WTC11 (cell line): ENCODE measurements at regions not wholly inside any gene's neighbourhood (a gene's known extent, or its start where the extent isn't known, plus 50 kb on each side); places are given as distances from the start of the nearest gene placed in this dataset.

Experiments used
- ATAC-seq: fragments of 200-7000 bp; cut with Tn5 transposase; 2 replicates; pipeline ENCODE4 v1.10.0; 2021; ENCODE audit warnings: mild to moderate bottlenecking, moderate library complexity
- CTCF ChIA-PET: fragments of 300-600 bp; sonication (Branson Sonifier 250); formaldehyde crosslinking; loops from one replicate; lab custom pipeline; 2021; ENCODE audit warnings: antibody characterized with exemption; lab: Charles Lee
- POLR2A ChIA-PET: fragments of 350-600 bp; sonication (Branson Sonifier 250); formaldehyde crosslinking; loops from one replicate; lab custom pipeline; 2021; ENCODE audit warnings: antibody characterized with exemption; lab: Charles Lee
- DNase-seq: peaks from one replicate; pipeline ENCODE4 v3.0.0; 2021; ENCODE audit warnings: low spot score
- H3K27ac Mint-ChIP-seq: 2 replicates; pipeline ENCODE4 v1.8.0; 2021; ENCODE audit warnings: mixed read lengths
- H3K27me3 Mint-ChIP-seq: 2 replicates; pipeline ENCODE4 v1.8.0; 2021; ENCODE audit warnings: low read depth, mild to moderate bottlenecking, moderate library complexity, mixed read lengths
- H3K36me3 Mint-ChIP-seq: 2 replicates; pipeline ENCODE4 v1.8.0; 2021; ENCODE audit warnings: mixed read lengths
- H3K4me1 Mint-ChIP-seq: 2 replicates; pipeline ENCODE4 v1.8.0; 2022; ENCODE audit warnings: mixed read lengths
- H3K4me3 Mint-ChIP-seq: 2 replicates; pipeline ENCODE4 v1.8.0; 2021; ENCODE audit warnings: mild to moderate bottlenecking, moderate library complexity, mixed read lengths
- H3K9me3 Mint-ChIP-seq: 2 replicates; pipeline ENCODE4 v1.8.0; 2021; ENCODE audit warnings: mixed read lengths
- ARID4B ChIP-seq: sonication (generic); formaldehyde crosslinking; IDR thresholded peaks from 2 replicates; pipeline ENCODE4 v1.8.0; 2023; ENCODE audit warnings: missing genetic modification reagents, mild to moderate bottlenecking, borderline replicate concordance
- ATF1 ChIP-seq: sonication (generic); formaldehyde crosslinking; IDR thresholded peaks from 2 replicates; pipeline ENCODE4 v1.8.1; 2023; ENCODE audit warnings: mild to moderate bottlenecking, moderate library complexity, missing genetic modification reagents
- ATF6 ChIP-seq: sonication (generic); formaldehyde crosslinking; IDR thresholded peaks from 2 replicates; pipeline ENCODE4 v1.8.1; 2023; ENCODE audit warnings: mild to moderate bottlenecking, missing genetic modification reagents
- CBFB ChIP-seq: sonication (generic); formaldehyde crosslinking; IDR thresholded peaks from 2 replicates; pipeline ENCODE4 v1.8.1; 2022; ENCODE audit warnings: mild to moderate bottlenecking, low read depth, missing genetic modification reagents
- EMX1 ChIP-seq: fragments of 250-450 bp; sonication (Bioruptor Pico); IDR thresholded peaks from 2 replicates; pipeline ENCODE4 v1.8.0; 2021; ENCODE audit warnings: mild to moderate bottlenecking
- ERG ChIP-seq: fragments of 250-450 bp; sonication (Bioruptor Pico); IDR thresholded peaks from 2 replicates; pipeline ENCODE4 v1.8.0; 2021; ENCODE audit warnings: mild to moderate bottlenecking
- GTF2I ChIP-seq: fragments of 250-450 bp; sonication (Bioruptor Pico); conservative IDR thresholded peaks from 2 replicates; pipeline ENCODE4 v1.4.0; 2021; ENCODE audit warnings: mild to moderate bottlenecking
- NFYB ChIP-seq: sonication (generic); formaldehyde crosslinking; conservative IDR thresholded peaks from 2 replicates; pipeline ENCODE4 v1.8.0; 2022; ENCODE audit warnings: low read depth, missing genetic modification reagents
- OVOL2 ChIP-seq: fragments of 250-450 bp; sonication (Bioruptor Pico); IDR thresholded peaks from 2 replicates; pipeline ENCODE4 v1.9.0; 2021; ENCODE audit warnings: mild to moderate bottlenecking, borderline replicate concordance
- PRRX2 ChIP-seq: fragments of 250-450 bp; sonication (Bioruptor Pico); IDR thresholded peaks from 2 replicates; pipeline ENCODE4 v1.8.0; 2021; ENCODE audit warnings: mild to moderate bottlenecking
- RELA ChIP-seq: sonication (generic); formaldehyde crosslinking; IDR thresholded peaks from 2 replicates; pipeline ENCODE4 v1.8.1; 2022; ENCODE audit warnings: missing genetic modification reagents, mild to moderate bottlenecking, borderline replicate concordance
- SMAD3 ChIP-seq: sonication (generic); formaldehyde crosslinking; IDR thresholded peaks from 2 replicates; pipeline ENCODE4 v1.8.0; 2022; ENCODE audit warnings: missing genetic modification reagents, mild to moderate bottlenecking, borderline replicate concordance
- SMAD4 ChIP-seq: sonication (generic); formaldehyde crosslinking; IDR thresholded peaks from 2 replicates; pipeline ENCODE4 v1.8.0; 2022; ENCODE audit warnings: mild to moderate bottlenecking, missing genetic modification reagents
- ZNF121 ChIP-seq: sonication (generic); formaldehyde crosslinking; IDR thresholded peaks from 2 replicates; pipeline ENCODE4 v1.8.0; 2023; ENCODE audit warnings: missing genetic modification reagents
- ZNF532 ChIP-seq: fragments of 250-450 bp; sonication (Bioruptor Pico); IDR thresholded peaks from 2 replicates; pipeline ENCODE4 v1.9.0; 2021; ENCODE audit warnings: mild to moderate bottlenecking, borderline replicate concordance
- ZNF671 ChIP-seq: fragments of 250-450 bp; sonication (Bioruptor Pico); IDR thresholded peaks from 2 replicates; pipeline ENCODE4 v1.8.0; 2021; ENCODE audit warnings: mild to moderate bottlenecking
- TF ChIP-seq, protein P1 (sequence below): sonication (generic); formaldehyde crosslinking; IDR thresholded peaks from 2 replicates; pipeline ENCODE4 v1.8.0; 2022; ENCODE audit warnings: mild to moderate bottlenecking, missing genetic modification reagents
- TF ChIP-seq, protein P2 (sequence below): fragments of 250-450 bp; sonication (Bioruptor Pico); conservative IDR thresholded peaks from 2 replicates; pipeline ENCODE4 v1.9.0; 2021; ENCODE audit warnings: mild to moderate bottlenecking

- TF ChIP-seq, protein P1, sequence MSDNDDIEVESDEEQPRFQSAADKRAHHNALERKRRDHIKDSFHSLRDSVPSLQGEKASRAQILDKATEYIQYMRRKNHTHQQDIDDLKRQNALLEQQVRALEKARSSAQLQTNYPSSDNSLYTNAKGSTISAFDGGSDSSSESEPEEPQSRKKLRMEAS (CRISPR knock-in tag) = no peak
Observed at GRCh38 chr17:83183951-83184506, 104.6 kb downstream of the METRNL start (continued).

- H3K36me3 Mint-ChIP-seq = no peaks in the 10 kb centered on the region
- H3K27ac Mint-ChIP-seq = no peak overlapping the region
- peaks cover 5% of the 10 kb centered on the region; the same call in 1 of the 2 replicates for H3K27me3 Mint-ChIP-seq
- CTCF ChIA-PET = no interaction called here
- ATAC-seq (no peak), DNase-seq (no peak)
- H3K9me3 Mint-ChIP-seq = peaks cover 25% of the 10 kb centered on the region
- H3K4me1 Mint-ChIP-seq = no peaks in the 10 kb centered on the region
- no peak for TF ChIP-seq SMAD3 (CRISPR knock-in tag)
- no peak for TF ChIP-seq ZNF671 (CRISPR knock-in tag)
- TF ChIP-seq, protein P2, sequence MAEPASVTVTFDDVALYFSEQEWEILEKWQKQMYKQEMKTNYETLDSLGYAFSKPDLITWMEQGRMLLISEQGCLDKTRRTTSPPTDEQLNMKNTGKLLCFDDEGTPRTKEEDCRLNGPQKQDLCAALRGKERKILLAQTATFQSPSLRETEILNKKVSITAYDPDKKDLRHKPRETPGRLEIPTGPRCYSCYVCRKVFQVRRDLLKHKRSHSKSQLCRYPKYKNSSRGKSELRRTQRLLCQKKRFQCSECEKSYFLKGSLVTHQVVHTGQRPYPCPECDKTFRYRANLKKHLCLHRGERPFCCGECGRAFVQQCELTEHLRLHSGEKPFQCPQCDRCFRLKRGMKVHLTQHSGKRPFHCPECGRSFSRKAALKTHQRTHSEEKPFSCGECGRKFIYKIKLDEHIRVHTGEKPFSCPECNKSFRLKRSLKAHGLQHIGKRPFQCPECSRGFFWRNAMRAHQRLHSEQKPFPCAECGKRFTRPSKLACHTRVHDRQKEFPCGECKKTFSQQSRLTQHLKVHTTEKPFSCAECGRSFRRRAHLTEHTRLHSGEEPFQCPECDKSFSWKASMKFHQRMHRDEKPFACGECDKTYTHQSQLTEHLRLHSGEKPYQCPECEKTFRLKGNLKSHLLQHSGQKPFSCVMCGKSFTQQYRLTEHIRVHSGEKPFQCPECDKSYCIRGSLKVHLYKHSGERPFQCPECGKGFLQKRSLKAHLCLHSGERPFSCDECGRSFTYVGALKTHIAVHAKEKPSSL (CRISPR knock-in tag) = no peak
- TF ChIP-seq RELA (CRISPR knock-in tag) = no peak
- no peak for TF ChIP-seq ZNF121 (CRISPR knock-in tag)
- TF ChIP-seq PRRX2 = no peak
- no peak for TF ChIP-seq CBFB (CRISPR knock-in tag)
- TF ChIP-seq ZNF532 (CRISPR knock-in tag) = no peak
- TF ChIP-seq GTF2I (CRISPR knock-in tag) = no peak
- TF ChIP-seq SMAD4 (CRISPR knock-in tag) = no peak
- TF ChIP-seq ERG (CRISPR knock-in tag) = no peak
- H3K4me3 Mint-ChIP-seq = no peak overlapping the region
- POLR2A ChIA-PET = no interaction called here
Observed at GRCh38 chr17:83185023-83186002, 105.9 kb downstream of the METRNL start.

DNA sequence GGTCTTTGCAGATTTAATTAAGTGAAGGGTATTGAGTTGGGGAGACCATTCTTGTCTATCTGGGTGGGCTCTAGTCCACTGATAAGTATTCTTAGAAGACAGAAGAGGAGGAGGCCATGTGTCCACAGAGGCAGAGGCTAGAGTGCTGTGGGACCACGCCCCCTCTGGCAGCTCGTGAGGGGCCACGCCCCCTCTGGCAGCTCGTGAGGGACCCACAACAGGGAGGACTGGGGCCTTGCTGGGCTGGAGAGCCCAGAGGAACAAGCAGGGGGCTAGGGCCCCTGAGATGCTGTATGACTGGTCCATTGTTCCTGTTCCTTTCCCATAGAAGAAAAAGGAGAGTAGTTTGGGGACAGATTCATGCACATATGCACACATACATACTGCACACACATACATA is 106.8 kb downstream of the METRNL start:
- peak; percentile 48 for DNase-seq
- peak; percentile 87 for ATAC-seq
- H3K36me3 Mint-ChIP-seq = no peaks in the 10 kb centered on the region
- ChIA-PET POLR2A (no interaction called here), CTCF (no interaction called here)
- H3K9me3 Mint-ChIP-seq = peaks cover 32% of the 10 kb centered on the region
- peaks cover 5% of the 10 kb centered on the region; the same call in 1 of the 2 replicates for H3K27me3 Mint-ChIP-seq
- H3K27ac Mint-ChIP-seq = no peak overlapping the region
- H3K4me1 Mint-ChIP-seq = no peaks in the 10 kb centered on the region
- H3K4me3 Mint-ChIP-seq = no peak overlapping the region
- TF ChIP-seq NFYB (CRISPR knock-in tag) (no peak), ATF6 (no peak), OVOL2 (CRISPR knock-in tag) (no peak), ATF1 (no peak), EMX1 (no peak), ARID4B (CRISPR knock-in tag) (no peak)
